HG03575 (cell line): ENCODE measurements at regions not wholly inside any gene's neighbourhood (a gene's known extent, or its start where the extent isn't known, plus 50 kb on each side); places are given as distances from the start of the nearest gene placed in this dataset.

Experiments
- ATAC-seq: cut with Tn5 transposase; IDR thresholded peaks from one replicate; pipeline ENCODE4 v1.9.1; 2021; ENCODE audit not compliant: unreplicated experiment, insufficient number of reproducible peaks, low FRiP score; ENCODE audit errors: extremely low read depth

GRCh38 chr6:47096211-47096895 lies 54.2 kb upstream of the ADGRF1 start:
- ATAC-seq, result no peak

GRCh38 chr6:47094241-47094925 lies 52.3 kb upstream of the ADGRF1 start:
- ATAC-seq, result no peak

DNA sequence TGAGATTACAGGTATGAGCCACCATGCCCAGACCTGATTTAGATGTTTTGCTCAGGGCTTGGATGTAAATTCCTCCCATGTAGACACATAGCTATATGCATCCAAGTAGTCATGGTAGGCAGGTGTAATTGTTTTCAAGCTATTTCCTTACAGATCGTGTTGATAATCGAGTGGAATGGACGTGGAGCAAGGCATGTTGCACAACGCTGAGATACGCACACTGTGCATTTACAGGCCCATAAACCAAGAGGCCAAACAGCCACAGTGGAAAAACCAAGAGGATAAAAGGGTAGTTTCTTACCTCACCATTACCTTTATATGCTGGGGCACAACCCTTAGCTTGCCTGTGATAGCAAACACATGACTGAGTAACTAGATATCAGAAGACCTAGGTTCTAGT lies 51.0 kb upstream of the ADGRF1 start:
- no peak for ATAC-seq

DNA sequence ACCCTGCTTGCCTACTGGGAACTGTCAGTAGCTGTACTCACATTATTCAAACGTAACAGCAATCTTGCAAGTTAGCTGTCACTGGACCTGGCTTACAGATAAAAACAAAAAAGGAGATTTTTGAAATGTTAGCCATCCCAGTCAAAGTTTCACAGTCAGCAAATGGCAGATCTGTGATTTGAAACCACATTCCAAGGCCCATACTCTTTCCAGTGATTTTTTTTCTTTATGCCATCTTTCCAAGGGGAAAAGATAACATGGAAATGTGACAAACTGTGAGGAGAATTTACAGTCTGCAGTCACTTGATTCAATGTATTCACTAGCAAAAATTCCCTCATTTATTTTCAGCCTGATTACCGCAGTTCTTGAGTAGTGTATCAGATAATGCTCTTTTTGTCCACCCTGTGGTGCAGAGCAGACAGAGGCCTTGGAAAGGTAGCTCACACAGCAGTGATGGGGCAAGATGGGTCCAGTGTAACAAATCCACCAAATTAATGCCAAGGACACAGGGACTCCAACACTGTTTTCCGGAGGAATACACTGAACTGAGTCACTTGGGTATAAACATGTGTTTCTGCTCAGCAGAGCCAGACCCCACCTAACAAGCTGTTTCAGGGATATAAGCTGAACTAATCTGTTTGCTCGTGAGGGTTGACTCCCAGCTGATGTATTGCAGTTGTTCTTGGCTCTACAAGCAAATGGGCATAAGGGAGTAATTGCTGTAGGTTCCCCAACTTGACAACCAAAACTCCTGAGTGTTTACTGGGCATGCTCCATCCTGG lies 49.9 kb upstream of the ADGRF1 start:
- ATAC-seq, result no peak
